Stomach (tissue), 8 donors: ENCODE measurements at regions not wholly inside any gene's neighbourhood (a gene's known extent, or its start where the extent isn't known, plus 50 kb on each side); places are given as distances from the start of the nearest gene placed in this dataset.

ENCODE experiments used
- DNase-seq, 2 donors: peaks; one replicate each; pipeline versions ENCODE4 v3.0.0 to v3.0.0-alpha.2; 2013 to 2019
- H3K27ac ChIP-seq, 5 donors: fragments of 200-600 bp in 4 of 5; sonication (generic) in 4 of 5; one replicate each; pipeline ENCODE4 v1.5.1; 2013 to 2019; ENCODE audit warnings: mild to moderate bottlenecking in 1 of 5, moderate library complexity in 1 of 5
- H3K27me3 ChIP-seq, 3 donors: fragments of 200-600 bp; sonication (generic); one replicate each; pipeline ENCODE4 v1.5.1; 2017 to 2019; ENCODE audit warnings: mixed run types in 1 of 3
- H3K36me3 ChIP-seq, 4 donors: fragments of 200-600 bp; sonication (generic); 1 replicate in 3 of 4; 2 replicates in 1 of 4; pipeline ENCODE4 v1.5.1; 2016 to 2019
- H3K4me1 ChIP-seq, 4 donors: fragments of 200-600 bp; sonication (generic); one replicate each; pipeline ENCODE4 v1.5.1; 2016 to 2019
- H3K4me3 ChIP-seq, 4 donors: fragments of 200-600 bp; sonication (generic) in 3 of 4; one replicate each; pipeline ENCODE4 v1.5.1; 2016 to 2019; ENCODE audit warnings: mild to moderate bottlenecking in 1 of 4
- H3K9me3 ChIP-seq, 4 donors: fragments of 200-600 bp; sonication (generic); one replicate each; pipeline ENCODE4 v1.5.1; 2016 to 2019
- CTCF ChIP-seq, 7 experiments: fragments of 450-650 bp in 4 of 7; fragments of 200-600 bp in 3 of 7; sonication (generic) in 3 of 7; IDR thresholded peaks; one replicate each; pipeline ENCODE4 v1.5.1; 2016 to 2019; ENCODE audit warnings: antibody characterized with exemption in 7 of 7, control low read depth in 2 of 7, mild to moderate bottlenecking in 1 of 7
- EP300 ChIP-seq: sonication (generic); formaldehyde crosslinking; IDR thresholded peaks from one replicate; pipeline ENCODE4 v1.6.1; 2017; ENCODE audit warnings: antibody characterized with exemption
- POLR2A ChIP-seq, 4 donors: fragments of 450-650 bp; IDR thresholded peaks; one replicate each; pipeline ENCODE4 v1.6.1; 2016; ENCODE audit warnings: antibody characterized with exemption in 4 of 4, control low read depth in 2 of 4, mild to moderate bottlenecking in 1 of 4, moderate library complexity in 1 of 4
- POLR2AphosphoS5 ChIP-seq, 3 donors: sonication (generic); formaldehyde crosslinking; IDR thresholded peaks; one replicate each; pipeline ENCODE4 v1.6.1; 2016; ENCODE audit warnings: antibody characterized with exemption in 3 of 3
- WGBS, 5 donors: extraction: QIAGEN DNeasy Blood & Tissue Kit in 3 of 5; methylation state at CpG; one replicate each; pipeline versions ENCODE4 v1.1.5 to v1.1.7; 2013 to 2018; 5-methylcytosine and 5-hydroxymethylcytosine counted together
- intact Hi-C: fragments of 100-400 bp; cut with DNase I; formaldehyde crosslinking; loops from one replicate; pipeline ENCODE4 v1.15.1; 2023; ENCODE audit warnings: low total_unique reads
- donor health status: healthy with polysubstance abuse.
- donor health status: Bipolar disorder and iron deficiency.
- donor health status: healthy.

GRCh38 chr2:59925321-59925720 lies 628.1 kb downstream of the BCL11A start:
- intact Hi-C loops: no loop called here

GRCh38 chr2:59924346-59924745 lies 629.1 kb downstream of the BCL11A start:
- H3K4me1 ChIP-seq: no peaks in the 10 kb centered on the region
- 78 to 96% (median 91%) methylated on average over 1 of the region's 1 CpG for WGBS, 5 donors

More at GRCh38 chr2:59925321-59925720, 628.1 kb downstream of the BCL11A start:
- H3K27me3 ChIP-seq: no peaks in the 10 kb centered on the region
- 62 to 80% (median 71%) methylated on average over 1 of the region's 1 CpG for WGBS, 5 donors
- no peaks in the 10 kb centered on the region for H3K36me3 ChIP-seq
- no peak for DNase-seq
- H3K4me3 ChIP-seq: no peak overlapping the region
- no peak overlapping the region for H3K27ac ChIP-seq
- H3K4me1 ChIP-seq: no peaks in the 10 kb centered on the region
- TF ChIP-seq POLR2A (IDR thresholded peaks at IDR 0.05) (no peak), POLR2AphosphoS5 (IDR thresholded peaks at IDR 0.05) (no peak), CTCF (IDR thresholded peaks at IDR 0.05) (no peak), EP300 (no peak)
- no peaks in the 10 kb centered on the region for H3K9me3 ChIP-seq

GRCh38 chr2:59922450-59922849 lies 631.0 kb downstream of the BCL11A start:
- H3K4me1 ChIP-seq: no peaks in the 10 kb centered on the region
- H3K27me3 ChIP-seq: no peaks in the 10 kb centered on the region
- H3K4me3 ChIP-seq: no peak overlapping the region
- no peaks in the 10 kb centered on the region for H3K9me3 ChIP-seq
- intact Hi-C loops: no loop called here
- 87 to 95% (median 91%) methylated on average over 4 of the region's 4 CpGs for WGBS, 5 donors
- TF ChIP-seq POLR2A (IDR thresholded peaks at IDR 0.05) (no peak), POLR2AphosphoS5 (IDR thresholded peaks at IDR 0.05) (no peak), CTCF (IDR thresholded peaks at IDR 0.05) (no peak), EP300 (no peak)
- H3K36me3 ChIP-seq: no peaks in the 10 kb centered on the region
- H3K27ac ChIP-seq: no peak overlapping the region
- DNase-seq: no peak

More at GRCh38 chr2:59924346-59924745, 629.1 kb downstream of the BCL11A start:
- intact Hi-C loops: no loop called here
- no peak for TF ChIP-seq POLR2A (IDR thresholded peaks at IDR 0.05)
- Histone ChIP-seq H3K36me3 (no peaks in the 10 kb centered on the region), H3K27me3 (no peaks in the 10 kb centered on the region), H3K4me3 (no peak overlapping the region), H3K9me3 (no peaks in the 10 kb centered on the region), H3K27ac (no peak overlapping the region)
- no peak for DNase-seq

GRCh38 chr2:59921743-59922142 lies 631.7 kb downstream of the BCL11A start:
- Histone ChIP-seq H3K4me3 (no peak overlapping the region), H3K9me3 (no peaks in the 10 kb centered on the region), H3K36me3 (no peaks in the 10 kb centered on the region), H3K4me1 (no peaks in the 10 kb centered on the region), H3K27ac (no peak overlapping the region), H3K27me3 (no peaks in the 10 kb centered on the region)
- intact Hi-C loops: no loop called here
- TF ChIP-seq POLR2AphosphoS5 (IDR thresholded peaks at IDR 0.05) (no peak), CTCF (IDR thresholded peaks at IDR 0.05) (no peak), POLR2A (IDR thresholded peaks at IDR 0.05) (no peak), EP300 (no peak)
- WGBS, 5 donors: 89 to 96% (median 93%) methylated on average over 4 of the region's 4 CpGs
- DNase-seq: no peak

GRCh38 chr2:59920961-59921360 lies 632.5 kb downstream of the BCL11A start:
- Histone ChIP-seq H3K27ac (no peak overlapping the region), H3K4me3 (no peak overlapping the region), H3K27me3 (no peaks in the 10 kb centered on the region), H3K4me1 (no peaks in the 10 kb centered on the region), H3K9me3 (no peaks in the 10 kb centered on the region), H3K36me3 (no peaks in the 10 kb centered on the region)
- TF ChIP-seq POLR2AphosphoS5 (IDR thresholded peaks at IDR 0.05) (no peak), CTCF (IDR thresholded peaks at IDR 0.05) (no peak)
- DNase-seq: no peak
- intact Hi-C loops: no loop called here
- WGBS, 5 donors: 62 to 70% (median 68%) methylated on average over 4 of the region's 4 CpGs
